ENCODE measurements at regions not wholly inside any gene's neighbourhood (a gene's known extent, or its start where the extent isn't known, plus 50 kb on each side); places are given as distances from the start of the nearest gene placed in this dataset.

GRCh38 chr14:71720978-71721624 is 211.1 kb upstream of the RGS6 start:
- no peaks in the 10 kb centered on the region for H4K20me1 ChIP-seq (ENCODE audit: insufficient read depth)
- H3K4me1 ChIP-seq (ENCODE audit: low read depth, poor library complexity, severe bottlenecking): no peaks in the 10 kb centered on the region
- no peak overlapping the region for H3K4me3 ChIP-seq (IDR thresholded peaks at IDR 0.05; ENCODE audit: insufficient read depth, low read depth, low read length)
- no peak overlapping the region for H2AFZ ChIP-seq (ENCODE audit: low read depth)
- no peaks in the 10 kb centered on the region for H3K79me2 ChIP-seq (ENCODE audit: insufficient read depth, low read depth)
- H3K27me3 ChIP-seq (ENCODE audit: insufficient read depth, low read depth): no peaks in the 10 kb centered on the region
- H3K4me2 ChIP-seq: no peak overlapping the region
- no peaks in the 10 kb centered on the region for H3K36me3 ChIP-seq (ENCODE audit: insufficient read depth)
- H3K27ac ChIP-seq: no peak overlapping the region
- no peak overlapping the region for H3K9ac ChIP-seq
- peak; percentile 50 for TF ChIP-seq CTCF (conservative IDR thresholded peaks at IDR 0.05; ENCODE audit: low read depth, low read length)

DNA sequence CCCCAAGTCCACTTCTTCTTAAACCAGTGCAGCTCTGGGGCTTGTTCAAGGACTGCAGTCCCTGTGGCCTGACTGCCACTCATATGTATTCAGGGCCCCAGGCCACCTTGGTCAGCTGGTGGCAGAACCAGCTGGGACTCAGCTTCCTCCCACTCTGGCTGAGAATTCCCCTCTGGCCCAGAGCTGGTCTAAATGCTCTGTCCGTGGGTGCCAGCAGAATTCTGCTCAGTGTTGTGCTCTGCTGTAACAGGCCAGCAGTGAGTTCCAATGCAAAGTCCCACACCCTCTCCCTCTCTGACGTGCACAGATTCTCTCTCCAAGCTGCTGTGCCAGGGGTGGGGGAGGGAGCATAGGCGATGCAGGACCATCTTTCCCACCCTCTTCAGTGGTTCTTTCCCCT is 210.4 kb upstream of the RGS6 start:
- Histone ChIP-seq H3K27me3 (ENCODE audit: insufficient read depth, low read depth) (no peaks in the 10 kb centered on the region), H3K4me3 (IDR thresholded peaks at IDR 0.05; ENCODE audit: insufficient read depth, low read depth, low read length) (no peak overlapping the region), H3K4me1 (ENCODE audit: low read depth, poor library complexity, severe bottlenecking) (no peaks in the 10 kb centered on the region), H3K9ac (no peak overlapping the region), H2AFZ (ENCODE audit: low read depth) (no peak overlapping the region), H3K27ac (no peak overlapping the region), H4K20me1 (ENCODE audit: insufficient read depth) (no peaks in the 10 kb centered on the region), H3K79me2 (ENCODE audit: insufficient read depth, low read depth) (no peaks in the 10 kb centered on the region), H3K36me3 (ENCODE audit: insufficient read depth) (no peaks in the 10 kb centered on the region), H3K4me2 (no peak overlapping the region)
- no peak for TF ChIP-seq CTCF (conservative IDR thresholded peaks at IDR 0.05; ENCODE audit: low read depth, low read length)

GRCh38 chr14:71722885-71723284 is 209.3 kb upstream of the RGS6 start:
- H3K36me3 ChIP-seq (ENCODE audit: insufficient read depth): no peaks in the 10 kb centered on the region

DNA sequence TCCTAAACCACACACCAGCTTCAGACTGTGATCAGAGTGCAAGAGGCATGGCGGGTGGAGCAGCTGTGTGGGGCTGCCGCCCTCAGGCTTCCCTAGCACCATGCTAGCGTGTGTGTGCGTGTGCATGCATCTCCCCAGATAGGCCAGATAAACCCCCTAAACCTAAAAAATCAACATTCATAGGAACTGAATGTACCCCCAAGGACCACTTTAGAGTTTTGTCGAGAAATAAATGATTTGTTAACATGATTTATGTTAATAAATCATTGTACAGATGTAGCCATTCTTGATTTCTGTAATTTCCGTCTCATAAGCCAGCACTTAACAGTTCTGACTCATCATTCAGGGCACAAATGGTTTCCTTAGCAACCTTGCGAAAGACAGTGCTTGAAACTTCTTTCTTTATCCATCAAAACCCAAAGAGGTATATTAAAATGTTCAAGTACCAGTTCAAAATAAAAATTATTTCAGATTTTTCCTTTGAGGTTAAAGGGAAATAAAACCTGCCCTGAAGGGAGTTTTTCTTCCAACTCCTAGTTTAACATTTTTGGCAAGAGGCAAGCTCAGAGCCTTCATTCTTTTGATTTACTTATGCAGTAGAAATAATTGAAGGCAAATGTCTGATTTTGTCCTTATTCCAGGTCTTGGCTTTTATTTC is 206.2 kb upstream of the RGS6 start:
- H3K4me2 ChIP-seq: no peak overlapping the region
- no peak for TF ChIP-seq CTCF (conservative IDR thresholded peaks at IDR 0.05; ENCODE audit: low read depth, low read length)
- no peaks in the 10 kb centered on the region for H4K20me1 ChIP-seq (ENCODE audit: insufficient read depth)
- no peak overlapping the region for H3K4me3 ChIP-seq (IDR thresholded peaks at IDR 0.05; ENCODE audit: insufficient read depth, low read depth, low read length)
- no peaks in the 10 kb centered on the region for H3K4me1 ChIP-seq (ENCODE audit: low read depth, poor library complexity, severe bottlenecking)
- no peaks in the 10 kb centered on the region for H3K27me3 ChIP-seq (ENCODE audit: insufficient read depth, low read depth)
- no peaks in the 10 kb centered on the region for H3K36me3 ChIP-seq (ENCODE audit: insufficient read depth)
- no peaks in the 10 kb centered on the region for H3K79me2 ChIP-seq (ENCODE audit: insufficient read depth, low read depth)
- H2AFZ ChIP-seq (ENCODE audit: low read depth): no peak overlapping the region
- no peak overlapping the region for H3K27ac ChIP-seq
- no peak overlapping the region for H3K9ac ChIP-seq

More at GRCh38 chr14:71722885-71723284, 209.3 kb upstream of the RGS6 start:
- Histone ChIP-seq H3K4me3 (IDR thresholded peaks at IDR 0.05; ENCODE audit: insufficient read depth, low read depth, low read length) (no peak overlapping the region), H3K4me1 (ENCODE audit: low read depth, poor library complexity, severe bottlenecking) (no peaks in the 10 kb centered on the region), H4K20me1 (ENCODE audit: insufficient read depth) (no peaks in the 10 kb centered on the region), H3K27ac (no peak overlapping the region), H3K9ac (no peak overlapping the region), H3K79me2 (ENCODE audit: insufficient read depth, low read depth) (no peaks in the 10 kb centered on the region), H2AFZ (ENCODE audit: low read depth) (no peak overlapping the region), H3K27me3 (ENCODE audit: insufficient read depth, low read depth) (no peaks in the 10 kb centered on the region), H3K4me2 (no peak overlapping the region)
- no peak for TF ChIP-seq CTCF (conservative IDR thresholded peaks at IDR 0.05; ENCODE audit: low read depth, low read length)
